ENCODE measurements at regions not wholly inside any gene's neighbourhood (a gene's known extent, or its start where the extent isn't known, plus 50 kb on each side); places are given as distances from the start of the nearest gene placed in this dataset.

DNA sequence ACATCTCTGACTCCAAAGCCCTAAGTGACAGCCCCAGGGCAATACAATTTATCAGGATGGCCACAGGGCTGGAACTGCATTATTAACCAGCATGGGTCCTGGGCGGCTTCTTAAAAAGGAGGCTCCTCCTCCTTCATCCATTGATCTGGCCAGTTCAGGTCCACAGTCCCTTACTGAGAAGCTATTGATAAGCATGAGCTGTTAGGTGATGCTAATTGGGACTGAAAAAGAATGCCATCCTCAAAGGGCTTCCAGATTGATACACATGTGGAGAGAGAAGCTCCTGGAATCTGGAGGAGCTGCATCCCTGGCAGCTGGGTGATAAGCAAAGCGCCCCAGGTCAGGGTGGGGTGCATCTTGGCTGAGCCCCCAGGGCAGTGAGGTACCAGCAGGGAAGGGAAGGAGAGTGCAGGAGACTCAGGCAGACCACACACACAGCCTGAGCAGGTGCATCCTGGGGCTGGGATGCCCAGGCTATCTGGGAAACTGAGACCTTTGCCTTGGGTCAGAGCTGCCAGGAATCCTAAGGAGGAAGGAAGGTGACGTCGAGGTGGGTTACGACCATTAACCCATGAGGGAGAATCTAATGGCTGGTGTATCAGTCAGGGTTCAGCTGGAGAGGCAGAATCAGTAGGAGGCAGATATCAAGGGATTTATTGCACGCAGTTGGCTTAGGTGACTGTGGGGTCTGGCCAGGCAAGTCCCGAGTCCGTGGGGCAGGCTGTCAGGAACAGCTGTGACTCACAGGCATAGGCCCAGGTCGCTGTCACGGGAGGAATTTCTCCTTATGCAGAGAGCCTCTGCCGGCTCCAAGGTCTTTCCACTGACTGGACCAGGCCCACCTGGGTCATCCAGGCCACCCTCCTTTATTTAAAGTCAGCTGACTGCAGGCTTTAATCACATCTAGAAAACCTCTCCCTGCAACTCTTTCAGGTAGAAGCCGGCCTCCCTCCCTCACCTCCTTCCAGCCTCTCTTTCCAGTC lies 261.2 kb downstream of the BMP7 start:
- no peak for DNase-seq

DNA sequence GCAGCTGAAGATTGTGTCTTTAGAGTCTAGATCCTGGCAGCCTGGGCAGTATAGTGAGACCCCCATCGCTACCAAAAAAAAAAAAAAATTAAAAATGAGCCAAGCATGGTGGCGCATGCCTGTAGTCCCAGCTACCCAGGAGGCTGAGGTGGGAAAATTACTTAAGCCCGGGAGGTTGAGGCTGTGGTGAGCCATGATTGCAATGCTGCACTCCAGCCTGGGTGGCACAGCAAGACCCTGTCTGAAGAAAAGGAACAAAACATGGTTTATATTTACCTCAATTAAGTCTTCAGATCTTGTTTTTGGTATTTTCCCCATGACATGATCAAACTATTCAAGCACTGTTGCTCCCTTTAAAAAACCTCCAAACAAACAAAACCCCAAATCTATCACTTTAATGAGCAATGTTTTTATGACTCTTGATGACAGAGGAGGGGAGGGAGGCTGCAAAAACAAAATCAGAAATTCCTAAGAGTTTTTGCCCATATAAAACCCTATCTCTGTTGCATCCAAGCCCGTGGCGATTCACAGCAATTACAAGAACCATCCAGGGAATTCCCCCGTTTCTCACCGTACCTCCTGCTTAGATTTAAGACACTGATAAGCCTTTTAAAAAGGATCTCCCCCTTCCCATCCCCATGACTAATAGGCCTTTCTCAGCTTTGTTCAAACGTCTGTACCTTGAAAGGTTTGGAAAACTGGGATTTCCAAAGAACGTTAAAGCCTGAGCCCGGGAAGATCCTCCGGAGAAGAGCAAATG lies 259.9 kb downstream of the BMP7 start:
- DNase-seq = no peak

DNA sequence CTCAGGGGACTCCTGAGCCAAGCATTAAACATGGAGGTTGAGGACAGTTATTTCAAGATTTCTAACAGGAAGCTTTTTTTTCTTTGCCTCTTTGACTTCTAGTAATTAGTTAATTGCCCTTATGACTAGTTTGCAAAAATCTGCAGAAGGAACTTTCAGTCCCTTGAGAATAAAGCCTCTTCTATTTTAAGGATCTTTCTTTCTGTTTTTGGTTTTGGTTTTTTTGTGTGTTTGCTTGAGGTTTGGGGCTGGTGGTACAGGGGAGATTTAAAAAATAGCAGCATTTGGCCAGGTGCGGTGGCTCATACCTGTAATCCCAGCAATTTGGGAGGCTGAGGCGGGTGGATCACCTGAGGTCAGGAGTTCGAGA lies 259.3 kb downstream of the BMP7 start:
- DNase-seq = no peak

DNA sequence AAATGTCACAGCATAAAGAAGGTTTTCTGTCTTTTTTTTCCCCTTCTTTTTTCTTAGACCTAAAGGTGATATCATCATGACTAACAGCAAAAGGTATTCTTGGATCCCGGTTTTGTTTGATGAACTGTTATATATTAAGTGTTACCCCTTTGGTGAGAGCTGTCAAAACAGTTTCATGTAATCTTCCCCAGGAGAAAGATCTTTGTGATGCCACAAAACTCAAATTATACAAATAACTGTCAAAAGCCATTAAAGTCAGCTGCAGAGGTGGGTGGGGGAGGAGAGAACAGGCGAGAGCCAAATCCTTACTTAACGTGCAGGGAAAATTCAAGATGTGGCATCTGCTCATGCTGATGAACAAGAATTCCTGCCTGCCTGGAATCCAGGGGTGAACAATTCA lies 258.2 kb downstream of the BMP7 start:
- DNase-seq = no peak

DNA sequence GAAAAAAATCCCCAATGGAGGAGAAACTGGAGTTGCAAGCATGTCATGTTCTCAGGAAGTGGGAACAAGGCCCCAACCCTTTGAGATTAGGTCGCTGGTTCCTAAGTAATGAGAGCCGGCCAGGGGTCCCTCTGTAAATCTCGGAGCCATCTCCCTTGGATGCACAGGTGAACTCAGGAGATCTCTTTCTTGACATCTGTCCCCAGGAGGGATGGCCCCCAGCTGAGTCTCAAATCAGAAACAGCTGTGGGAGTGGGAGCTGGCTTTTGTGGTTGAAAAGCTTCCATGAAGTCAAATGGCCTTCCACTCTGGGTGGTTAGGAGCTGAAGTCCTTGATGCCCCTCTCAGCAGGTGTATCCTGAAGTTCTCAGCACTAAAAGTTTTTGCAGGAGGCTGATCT lies 257.1 kb downstream of the BMP7 start:
- DNase-seq = no peak

DNA sequence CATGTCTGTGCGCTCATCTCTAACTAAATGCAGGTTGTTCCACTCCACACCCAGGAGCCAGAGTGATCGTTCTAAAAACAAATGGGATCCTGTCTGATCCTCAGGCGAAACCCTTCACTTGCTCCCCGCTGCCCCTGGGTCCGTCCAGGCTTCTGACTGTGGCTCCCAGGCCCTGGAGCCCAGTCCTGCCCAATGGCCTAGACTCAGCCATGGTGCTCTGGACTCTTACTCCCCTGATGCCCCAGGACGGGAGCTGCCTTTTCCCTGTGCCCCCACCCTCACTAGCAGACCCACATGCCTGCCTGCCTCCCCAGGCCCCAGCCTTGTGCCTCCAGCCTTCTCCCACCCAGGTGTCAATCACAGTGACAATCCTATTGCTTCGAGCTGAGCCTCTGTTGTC lies 256.7 kb downstream of the BMP7 start:
- no peak for DNase-seq

DNA sequence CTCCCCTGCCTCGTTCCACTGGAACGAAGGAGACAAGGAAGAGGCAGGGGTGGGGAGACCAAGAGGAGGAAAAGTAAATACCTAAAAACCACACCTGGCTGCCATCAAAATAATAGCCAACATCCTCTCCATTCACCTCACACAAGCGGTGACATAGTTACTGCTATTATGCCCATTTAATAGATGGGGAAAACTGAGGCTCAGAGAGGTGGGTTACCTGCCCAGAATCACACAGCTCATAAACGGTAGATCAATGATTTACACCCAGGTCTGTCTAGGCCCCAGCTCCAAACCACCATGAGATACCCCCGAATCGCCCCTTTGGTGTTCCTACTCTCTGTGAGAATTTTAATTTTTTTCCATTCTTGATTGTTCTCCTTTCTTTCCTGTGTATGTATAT lies 253.8 kb downstream of the BMP7 start:
- no peak for DNase-seq

DNA sequence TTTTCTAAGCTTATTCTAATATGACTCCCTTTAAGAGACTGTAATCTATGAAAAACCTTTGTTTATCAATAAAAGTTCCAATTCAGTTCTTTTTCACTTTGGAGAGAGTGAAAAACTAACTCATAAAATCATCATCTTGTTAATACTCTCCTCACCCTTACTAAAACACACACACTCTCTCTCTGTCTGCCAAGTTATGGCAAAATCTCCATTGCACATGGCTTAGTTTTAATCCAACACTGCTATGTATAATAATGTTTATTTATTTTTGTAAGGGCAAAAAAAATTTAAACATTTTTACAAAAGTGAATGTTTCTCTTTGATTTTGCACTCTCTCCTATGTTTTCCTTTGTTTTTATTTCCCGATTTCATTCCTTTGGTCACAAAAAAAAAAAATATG lies 253.2 kb downstream of the BMP7 start:
- no peak for DNase-seq

DNA sequence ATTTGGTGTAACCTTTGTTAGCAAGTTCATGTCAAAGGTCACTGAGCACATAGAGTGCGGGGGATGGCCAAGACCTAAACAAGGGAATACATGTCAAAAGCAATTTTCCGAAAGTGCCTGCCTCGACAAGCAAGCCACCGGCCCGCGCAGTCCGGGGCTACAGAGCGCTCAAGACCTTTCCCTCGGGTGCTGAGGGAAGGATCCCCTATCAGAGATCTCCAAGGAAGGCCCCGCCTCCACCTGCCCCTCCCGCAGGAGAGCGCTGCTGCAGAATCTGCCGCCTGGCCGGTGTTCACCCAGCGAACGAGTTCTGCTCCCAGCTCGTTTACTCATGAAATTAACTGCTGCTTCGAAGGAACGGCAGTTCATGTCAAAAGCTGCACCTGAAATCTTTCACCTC lies 252.7 kb downstream of the BMP7 start:
- DNase-seq = no peak

DNA sequence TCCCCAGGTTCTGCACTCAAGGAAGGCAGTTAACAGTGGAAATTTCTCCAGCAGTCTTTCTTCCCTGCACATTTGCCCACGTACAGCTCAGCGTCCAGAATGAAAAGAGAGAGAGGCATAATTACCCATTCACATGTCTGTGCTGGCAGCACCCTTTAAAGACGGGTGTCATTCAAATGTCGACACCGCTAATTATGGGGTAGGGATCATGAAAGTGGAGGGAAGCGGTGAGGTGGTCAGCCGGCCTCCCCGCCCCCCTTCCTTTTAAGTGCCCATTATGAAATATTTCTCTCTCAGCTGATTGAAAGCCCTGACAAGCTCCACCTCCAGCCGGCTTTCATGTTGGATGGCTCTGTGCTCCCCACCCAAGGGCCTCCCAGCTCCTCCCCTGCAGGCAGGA lies 246.1 kb downstream of the BMP7 start:
- DNase-seq = no peak

DNA sequence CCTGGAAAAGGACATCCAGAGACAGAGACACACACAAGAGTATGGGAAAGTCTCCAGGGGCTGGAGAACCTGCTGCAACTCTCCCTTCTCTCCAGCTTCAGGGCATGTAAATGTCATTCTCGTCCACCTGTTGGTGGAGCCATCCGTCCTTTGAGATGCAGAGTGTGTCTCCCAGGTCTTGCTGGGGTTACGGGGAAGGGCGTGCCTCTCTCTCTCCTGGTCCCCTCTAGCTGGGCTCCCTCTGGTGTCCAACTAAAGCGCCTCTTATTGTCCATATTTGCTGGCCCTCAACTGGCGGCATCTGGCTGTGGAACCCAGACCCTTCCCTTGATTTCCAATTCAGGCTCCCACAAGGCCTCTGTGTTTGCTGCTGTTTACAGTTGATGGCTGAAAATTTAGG lies 244.1 kb downstream of the BMP7 start:
- no peak for DNase-seq

DNA sequence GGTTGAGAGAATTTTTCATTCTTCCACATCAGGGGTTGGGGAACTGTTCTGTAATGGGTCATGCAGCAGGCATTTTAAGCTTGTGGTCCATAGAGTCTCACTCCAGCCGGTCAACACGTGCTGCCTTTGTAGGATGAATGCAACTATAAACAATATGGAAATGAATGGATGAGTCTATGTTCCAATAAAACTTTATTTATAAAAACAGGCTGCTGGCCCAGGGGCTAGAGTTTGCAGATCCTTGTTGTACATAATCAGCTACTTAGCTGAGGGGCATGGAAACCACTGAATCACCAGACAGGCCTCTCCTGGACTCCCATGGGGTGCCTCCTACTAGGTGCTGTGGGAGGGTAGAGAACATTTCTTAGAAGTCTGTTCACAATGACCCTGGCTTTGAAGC lies 243.4 kb downstream of the BMP7 start:
- DNase-seq = no peak

DNA sequence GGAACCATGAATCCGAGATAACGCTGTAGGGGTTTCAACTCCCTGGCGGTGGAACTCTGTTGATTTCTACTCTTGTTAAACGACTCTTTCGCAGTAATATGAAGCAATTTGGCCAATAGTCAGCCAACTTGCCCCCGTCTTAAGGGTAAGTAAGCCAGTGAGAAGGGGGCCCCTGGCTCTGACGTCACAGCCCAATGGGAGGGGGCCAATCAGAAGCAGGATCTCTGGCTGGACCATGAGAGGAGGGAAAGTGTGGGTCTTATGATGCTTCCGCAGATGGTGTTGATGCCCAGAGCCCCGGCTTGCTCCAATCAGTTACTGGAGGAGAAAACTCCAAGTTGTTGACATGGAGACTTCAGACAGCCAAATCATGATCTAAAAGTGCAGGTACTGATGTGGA lies 242.4 kb downstream of the BMP7 start:
- DNase-seq = no peak

DNA sequence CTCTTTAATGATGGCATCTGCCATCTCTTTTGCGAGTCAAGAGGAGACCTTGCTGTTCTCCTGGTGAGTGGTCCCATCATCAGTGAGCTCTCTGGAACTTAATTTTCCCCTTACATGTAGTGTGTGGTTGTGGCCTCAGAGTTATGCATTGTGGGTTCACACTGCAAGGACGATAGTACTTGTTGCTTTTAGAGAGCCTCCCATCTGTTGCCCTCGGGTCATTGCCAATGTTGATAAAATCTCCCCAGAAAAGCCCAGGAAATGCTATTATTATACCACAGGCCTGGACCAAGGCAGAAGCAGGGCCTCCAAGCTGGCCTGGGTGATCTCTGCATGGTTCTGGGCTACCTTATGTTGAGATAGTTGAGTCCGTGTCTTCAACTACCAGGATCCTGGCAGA lies 241.6 kb downstream of the BMP7 start:
- no peak for DNase-seq

DNA sequence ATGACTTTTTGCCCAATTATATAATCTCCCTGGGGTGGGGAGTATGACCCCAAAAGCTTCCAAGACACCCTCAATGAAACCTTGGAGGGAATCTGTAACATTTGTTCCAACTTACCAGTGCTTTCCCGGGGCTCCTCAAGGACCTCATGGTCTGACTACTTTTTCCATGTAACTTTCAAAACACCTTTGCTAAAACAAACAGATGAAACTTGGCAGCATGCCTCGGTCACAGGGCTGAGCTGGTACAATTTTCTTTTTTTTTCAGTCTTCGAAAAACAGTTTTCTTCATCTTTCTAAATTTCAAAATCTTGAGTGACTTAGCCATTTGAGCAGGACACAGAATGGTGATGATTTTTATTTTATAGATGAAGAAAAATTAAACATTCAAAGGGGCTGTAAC lies 241.2 kb downstream of the BMP7 start:
- DNase-seq = no peak

DNA sequence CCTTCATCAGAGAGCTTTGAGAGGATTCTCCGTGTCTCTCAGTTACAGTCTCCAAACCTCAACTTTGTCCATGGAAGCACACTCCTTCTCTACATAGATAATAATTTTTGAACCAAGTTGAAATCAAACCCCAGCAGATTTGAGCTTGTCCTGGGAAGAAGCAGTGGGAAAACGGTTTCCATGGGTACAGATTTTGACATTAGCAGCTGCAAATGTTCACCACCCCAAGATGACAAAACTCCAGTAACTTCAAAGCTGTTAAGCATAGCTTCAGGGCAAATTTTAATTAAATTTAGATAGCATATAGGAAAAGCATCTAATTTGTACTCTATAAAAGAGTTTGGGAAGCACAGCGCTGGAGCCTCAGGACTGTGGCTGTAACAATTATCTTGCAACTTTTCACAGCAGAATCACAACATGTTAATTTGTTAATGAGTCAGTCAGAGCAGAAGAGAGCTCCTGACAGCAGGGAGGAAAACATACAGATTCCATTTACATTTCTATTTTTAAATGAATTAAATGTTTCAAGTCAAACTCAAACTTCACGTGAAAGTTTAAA lies 240.7 kb downstream of the BMP7 start:
- DNase-seq = no peak

DNA sequence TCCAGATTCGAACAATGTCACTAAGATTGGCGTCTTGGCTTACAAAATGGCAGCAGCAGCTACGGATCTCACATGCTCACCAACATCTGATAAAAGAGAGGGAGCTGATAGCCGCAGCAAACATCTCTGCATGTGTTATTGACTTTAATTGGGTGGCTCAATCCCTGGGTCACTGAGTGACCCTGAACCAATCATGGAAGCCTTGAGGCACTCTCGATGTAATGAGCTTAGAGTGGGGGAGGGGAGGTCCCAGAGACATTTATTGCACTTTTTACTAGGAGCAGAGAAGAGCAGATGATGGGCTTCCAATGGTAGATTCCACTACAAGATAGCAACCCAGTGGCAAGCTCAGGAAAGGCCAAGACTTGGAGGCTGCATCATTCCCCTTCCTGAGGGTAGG lies 238.7 kb downstream of the BMP7 start:
- no peak for DNase-seq

DNA sequence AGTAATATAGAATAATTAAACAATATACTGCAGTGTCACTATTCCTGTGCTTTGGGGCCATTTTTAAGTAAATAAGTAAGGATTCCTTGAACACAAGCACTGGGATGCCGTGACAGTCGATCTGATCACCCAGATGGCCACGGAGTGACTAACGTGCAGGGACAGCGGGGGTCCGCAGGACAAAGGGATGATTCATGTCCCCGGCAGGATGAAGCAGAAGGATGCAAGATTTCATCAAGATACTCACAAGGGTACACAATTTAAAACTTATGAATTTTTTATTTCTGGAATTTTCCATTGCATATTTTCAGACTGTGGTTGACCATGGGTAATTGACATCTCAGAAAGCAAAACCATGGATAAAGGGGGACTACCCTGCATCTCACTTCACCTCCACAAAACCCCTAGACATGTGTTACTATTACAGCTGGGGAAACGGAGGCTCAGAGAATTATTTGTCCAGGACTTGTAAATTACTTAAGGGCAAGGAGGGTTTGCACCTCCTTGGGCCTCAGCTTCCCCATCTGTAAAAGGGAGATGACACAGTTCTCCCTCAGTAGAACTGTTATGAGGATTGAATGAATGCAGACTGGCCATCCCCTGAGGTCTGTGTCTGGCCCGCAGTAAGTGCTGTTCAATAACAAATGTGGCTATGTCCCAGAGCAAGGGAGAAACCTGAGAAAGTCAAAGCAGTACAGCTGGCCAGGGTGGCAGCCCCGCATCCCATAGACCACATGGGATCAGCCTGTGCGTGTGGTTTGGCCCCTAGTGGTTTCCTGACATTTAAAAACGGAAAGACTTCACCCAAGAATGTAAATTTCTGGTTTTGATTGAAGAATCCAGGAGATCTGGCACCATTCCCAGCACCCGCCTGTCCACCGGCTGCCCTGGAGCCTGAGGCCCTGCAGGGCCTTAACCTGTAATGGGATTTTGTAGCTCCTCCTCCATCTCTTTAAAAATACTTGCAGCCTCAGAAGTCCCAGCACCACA lies 235.5 kb downstream of the BMP7 start:
- no peak for DNase-seq

DNA sequence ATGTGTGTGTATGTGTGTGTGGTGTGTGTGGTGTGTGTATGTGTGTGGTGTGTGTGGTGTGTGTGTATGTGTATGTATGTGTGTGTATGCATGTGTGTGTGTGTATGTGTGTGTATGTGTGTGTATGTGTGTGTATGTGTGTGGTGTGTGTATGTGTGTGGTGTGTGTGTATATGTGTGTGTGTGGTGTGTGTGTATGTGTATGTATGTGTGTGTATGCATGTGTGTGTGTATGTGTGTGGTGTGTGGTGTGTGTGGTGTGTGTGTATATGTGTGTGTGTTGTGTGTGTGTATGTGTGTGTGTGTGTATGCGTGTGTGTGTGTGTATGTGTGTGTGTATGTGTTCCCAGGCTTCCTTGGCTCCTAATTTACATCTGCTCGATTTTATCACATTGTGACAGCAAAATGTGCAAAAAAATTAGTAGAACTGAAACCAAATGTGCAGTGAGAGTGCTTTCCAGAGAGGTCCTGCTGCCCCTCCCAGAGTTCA lies 234.5 kb downstream of the BMP7 start:
- DNase-seq = no peak

DNA sequence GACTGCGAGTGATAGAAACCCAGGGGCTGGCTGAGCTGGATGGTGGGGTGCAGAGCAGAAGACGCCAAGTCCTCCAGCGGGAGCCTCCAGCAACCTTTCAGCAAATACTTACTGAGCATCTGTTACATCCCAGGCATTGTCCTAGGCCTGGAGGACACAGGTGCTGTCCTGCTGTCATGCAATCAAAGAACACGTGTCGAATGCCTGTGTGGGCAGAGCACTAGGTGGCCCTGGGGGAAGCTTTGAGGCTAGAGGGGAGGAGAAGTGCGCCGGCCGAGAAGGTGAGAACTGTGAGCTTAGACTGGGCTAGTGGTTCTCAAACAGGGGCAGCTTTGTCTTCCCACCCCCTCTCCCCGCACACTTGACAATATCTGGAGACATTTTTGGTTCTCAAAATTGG lies 233.6 kb downstream of the BMP7 start:
- DNase-seq = no peak

DNA sequence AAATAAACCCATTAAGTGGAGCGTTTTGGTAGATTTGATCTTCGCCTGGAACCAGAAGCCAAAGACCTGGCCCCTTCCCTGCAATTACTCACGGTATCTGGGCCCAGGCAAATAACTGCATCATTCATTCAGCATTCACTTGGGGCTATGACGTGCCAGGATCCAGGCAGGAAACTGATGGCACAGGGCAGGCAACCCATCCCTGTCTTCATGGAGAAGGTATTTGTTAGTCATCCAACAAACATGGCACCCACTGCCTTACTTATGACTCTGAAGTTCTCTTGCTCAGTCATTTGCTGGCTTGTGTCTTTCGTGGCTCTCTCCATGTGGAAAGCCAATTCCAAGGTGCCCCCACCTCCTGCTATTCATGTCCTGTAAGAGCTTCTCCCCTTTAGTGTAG lies 232.4 kb downstream of the BMP7 start:
- no peak for DNase-seq

DNA sequence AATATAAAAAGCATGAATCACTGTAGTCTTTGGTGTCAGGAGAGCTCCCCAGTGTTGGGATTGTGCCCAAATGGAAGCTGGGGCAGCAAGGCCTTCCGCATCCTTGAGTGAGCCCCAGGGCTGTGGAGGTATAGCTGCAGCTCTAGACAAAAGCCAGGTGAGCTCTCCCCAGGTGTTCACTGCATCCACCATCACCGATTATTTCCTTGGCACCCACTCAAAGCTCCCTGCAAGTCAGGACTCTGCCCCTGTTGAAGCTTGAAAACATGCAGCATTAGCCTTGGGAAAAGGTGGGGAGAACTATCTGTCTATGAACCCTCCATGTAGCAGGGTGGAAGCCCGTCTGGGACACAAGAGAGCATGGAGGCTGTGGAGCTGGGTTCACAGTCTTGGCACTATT lies 228.8 kb downstream of the BMP7 start:
- DNase-seq = no peak
